ACC112 (cell line): ENCODE measurements at regions not wholly inside any gene's neighbourhood (a gene's known extent, or its start where the extent isn't known, plus 50 kb on each side); places are given as distances from the start of the nearest gene placed in this dataset.

Experiments used
- H2AFZ ChIP-seq: fragments of 200-600 bp; sonication (generic); one replicate; pipeline ENCODE4 v1.6.0; 2017; ENCODE audit warnings: antibody characterized with exemption, low read length; ENCODE audit not compliant: unreplicated experiment
- H3K27ac ChIP-seq: fragments of 200-600 bp; sonication (generic); 2 replicates; pipeline ENCODE4 v1.5.1; 2014; ENCODE audit warnings: low read depth, mild to moderate bottlenecking, antibody characterized with exemption, low read length, moderate library complexity
- H3K27me3 ChIP-seq: fragments of 200-600 bp; sonication (generic); 2 replicates; pipeline ENCODE4 v1.6.1; 2014; ENCODE audit warnings: mild to moderate bottlenecking, antibody characterized with exemption, low read length, moderate library complexity, mixed read lengths; ENCODE audit not compliant: insufficient read depth
- H3K36me3 ChIP-seq: fragments of 200-600 bp; sonication (generic); 2 replicates; pipeline ENCODE4 v1.6.1; 2016; ENCODE audit warnings: mild to moderate bottlenecking, antibody characterized with exemption, low read length, moderate library complexity, mixed read lengths; ENCODE audit not compliant: insufficient read depth
- H3K4me1 ChIP-seq: fragments of 200-600 bp; sonication (generic); one replicate; pipeline ENCODE4 v1.6.1; 2016; ENCODE audit warnings: low read length, mixed read lengths; ENCODE audit not compliant: insufficient read depth, unreplicated experiment, control insufficient read depth
- H3K4me3 ChIP-seq: fragments of 200-600 bp; sonication (generic); 2 replicates; pipeline ENCODE4 v1.5.1; 2014; ENCODE audit warnings: mild to moderate bottlenecking, low read depth, low read length
- H3K79me2 ChIP-seq: fragments of 200-600 bp; sonication (generic); one replicate; pipeline ENCODE4 v1.6.0; 2016; ENCODE audit warnings: low read length; ENCODE audit not compliant: control insufficient read depth, unreplicated experiment, insufficient read depth

GRCh38 chr5:87074934-87075541 is 192.6 kb upstream of the RASA1 start:
- Histone ChIP-seq H3K27ac (no peak overlapping the region), H2AFZ (no peak overlapping the region), H3K4me3 (no peak overlapping the region), H3K79me2 (no peaks in the 10 kb centered on the region), H3K27me3 (no peaks in the 10 kb centered on the region), H3K4me1 (no peaks in the 10 kb centered on the region), H3K36me3 (no peaks in the 10 kb centered on the region)

GRCh38 chr5:87076411-87076810 is 191.3 kb upstream of the RASA1 start:
- Histone ChIP-seq H3K36me3 (no peaks in the 10 kb centered on the region), H2AFZ (no peak overlapping the region), H3K4me1 (no peaks in the 10 kb centered on the region), H3K27me3 (no peaks in the 10 kb centered on the region), H3K79me2 (no peaks in the 10 kb centered on the region), H3K4me3 (no peak overlapping the region), H3K27ac (no peak overlapping the region)

GRCh38 chr5:87076931-87077330 is 190.8 kb upstream of the RASA1 start:
- Histone ChIP-seq H3K4me1 (no peaks in the 10 kb centered on the region), H3K27ac (no peak overlapping the region), H3K79me2 (no peaks in the 10 kb centered on the region), H3K27me3 (no peaks in the 10 kb centered on the region), H3K4me3 (no peak overlapping the region), H3K36me3 (no peaks in the 10 kb centered on the region), H2AFZ (no peak overlapping the region)

- Histone ChIP-seq H3K79me2 (no peaks in the 10 kb centered on the region), H3K36me3 (no peaks in the 10 kb centered on the region), H3K4me1 (no peaks in the 10 kb centered on the region), H3K4me3 (no peak overlapping the region), H3K27me3 (no peaks in the 10 kb centered on the region), H2AFZ (no peak overlapping the region), H3K27ac (no peak overlapping the region)
These were observed 188.5 kb upstream of the RASA1 start for GRCh38 chr5:87079219-87079618.

GRCh38 chr5:87081016-87081415 is 186.7 kb upstream of the RASA1 start:
- no peak overlapping the region for H2AFZ ChIP-seq
- no peaks in the 10 kb centered on the region for H3K79me2 ChIP-seq
- H3K27me3 ChIP-seq, result no peaks in the 10 kb centered on the region
- H3K4me1 ChIP-seq, result no peaks in the 10 kb centered on the region
- H3K4me3 ChIP-seq, result no peak overlapping the region
- H3K36me3 ChIP-seq, result no peaks in the 10 kb centered on the region
- no peak overlapping the region for H3K27ac ChIP-seq

GRCh38 chr5:87081511-87082372 is 185.9 kb upstream of the RASA1 start:
- Histone ChIP-seq H3K36me3 (no peaks in the 10 kb centered on the region), H3K27me3 (no peaks in the 10 kb centered on the region), H3K27ac (no peak overlapping the region), H3K4me3 (no peak overlapping the region), H3K79me2 (no peaks in the 10 kb centered on the region), H3K4me1 (no peaks in the 10 kb centered on the region), H2AFZ (peak overlapping the region; percentile 54)

GRCh38 chr5:87094347-87094746 is 173.3 kb upstream of the RASA1 start:
- Histone ChIP-seq H2AFZ (no peak overlapping the region), H3K36me3 (no peaks in the 10 kb centered on the region), H3K27me3 (no peaks in the 10 kb centered on the region), H3K4me3 (no peak overlapping the region), H3K27ac (no peak overlapping the region), H3K4me1 (no peaks in the 10 kb centered on the region), H3K79me2 (no peaks in the 10 kb centered on the region)

- Histone ChIP-seq H3K27me3 (no peaks in the 10 kb centered on the region), H3K79me2 (no peaks in the 10 kb centered on the region), H3K27ac (no peak overlapping the region), H3K36me3 (no peaks in the 10 kb centered on the region), H3K4me3 (no peak overlapping the region), H3K4me1 (no peaks in the 10 kb centered on the region), H2AFZ (no peak overlapping the region)
These were observed 172.8 kb upstream of the RASA1 start for GRCh38 chr5:87094833-87095232.

- Histone ChIP-seq H3K79me2 (no peaks in the 10 kb centered on the region), H3K36me3 (no peaks in the 10 kb centered on the region), H3K4me1 (no peaks in the 10 kb centered on the region), H3K27ac (no peak overlapping the region), H3K27me3 (no peaks in the 10 kb centered on the region), H3K4me3 (no peak overlapping the region), H2AFZ (no peak overlapping the region)
These were observed 171.9 kb upstream of the RASA1 start for GRCh38 chr5:87095787-87096186.

- Histone ChIP-seq H3K36me3 (no peaks in the 10 kb centered on the region), H3K79me2 (no peaks in the 10 kb centered on the region), H3K4me3 (no peak overlapping the region), H3K4me1 (no peaks in the 10 kb centered on the region), H3K27me3 (no peaks in the 10 kb centered on the region), H3K27ac (no peak overlapping the region), H2AFZ (no peak overlapping the region)
These were observed 170.0 kb upstream of the RASA1 start for GRCh38 chr5:87097664-87098063.

GRCh38 chr5:87099291-87099839 is 168.3 kb upstream of the RASA1 start:
- no peak overlapping the region for H2AFZ ChIP-seq
- no peaks in the 10 kb centered on the region for H3K4me1 ChIP-seq
- no peaks in the 10 kb centered on the region for H3K27me3 ChIP-seq
- H3K79me2 ChIP-seq, result no peaks in the 10 kb centered on the region
- no peak overlapping the region for H3K27ac ChIP-seq
- no peak overlapping the region for H3K4me3 ChIP-seq
- H3K36me3 ChIP-seq, result no peaks in the 10 kb centered on the region
